ENCODE measurements at regions not wholly inside any gene's neighbourhood (a gene's known extent, or its start where the extent isn't known, plus 50 kb on each side); places are given as distances from the start of the nearest gene placed in this dataset.

DNA sequence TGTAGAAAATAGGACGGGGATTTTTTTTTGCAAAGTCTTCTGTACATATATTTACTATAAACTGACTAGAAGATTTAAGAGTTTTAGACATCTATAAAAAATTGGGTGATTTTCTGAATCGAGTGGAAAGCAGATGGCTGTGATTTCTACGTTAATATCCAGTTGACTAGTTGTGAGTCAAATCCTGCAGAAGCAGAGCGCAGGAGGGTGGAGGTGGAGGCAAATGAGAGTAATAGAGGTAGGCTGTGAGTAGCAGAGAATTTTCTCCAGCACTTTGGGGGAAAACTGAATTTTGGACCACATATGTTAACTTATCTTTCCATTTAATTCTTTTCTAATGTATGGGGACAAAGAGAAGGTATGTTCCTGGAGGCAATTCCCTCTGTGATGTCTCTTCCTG is 82.1 kb upstream of the SOX3 start:
- no peak for TF ChIP-seq POLR2A (IDR thresholded peaks at IDR 0.05)
- TF ChIP-seq, protein P1, sequence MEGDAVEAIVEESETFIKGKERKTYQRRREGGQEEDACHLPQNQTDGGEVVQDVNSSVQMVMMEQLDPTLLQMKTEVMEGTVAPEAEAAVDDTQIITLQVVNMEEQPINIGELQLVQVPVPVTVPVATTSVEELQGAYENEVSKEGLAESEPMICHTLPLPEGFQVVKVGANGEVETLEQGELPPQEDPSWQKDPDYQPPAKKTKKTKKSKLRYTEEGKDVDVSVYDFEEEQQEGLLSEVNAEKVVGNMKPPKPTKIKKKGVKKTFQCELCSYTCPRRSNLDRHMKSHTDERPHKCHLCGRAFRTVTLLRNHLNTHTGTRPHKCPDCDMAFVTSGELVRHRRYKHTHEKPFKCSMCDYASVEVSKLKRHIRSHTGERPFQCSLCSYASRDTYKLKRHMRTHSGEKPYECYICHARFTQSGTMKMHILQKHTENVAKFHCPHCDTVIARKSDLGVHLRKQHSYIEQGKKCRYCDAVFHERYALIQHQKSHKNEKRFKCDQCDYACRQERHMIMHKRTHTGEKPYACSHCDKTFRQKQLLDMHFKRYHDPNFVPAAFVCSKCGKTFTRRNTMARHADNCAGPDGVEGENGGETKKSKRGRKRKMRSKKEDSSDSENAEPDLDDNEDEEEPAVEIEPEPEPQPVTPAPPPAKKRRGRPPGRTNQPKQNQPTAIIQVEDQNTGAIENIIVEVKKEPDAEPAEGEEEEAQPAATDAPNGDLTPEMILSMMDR (IDR thresholded peaks at IDR 0.05): no peak
- TF ChIP-seq EP300 (IDR thresholded peaks at IDR 0.05): no peak
- H3K9me3 ChIP-seq: no peaks in the 10 kb centered on the region
- H3K27ac ChIP-seq: no peak overlapping the region
- no peaks in the 10 kb centered on the region for H3K4me1 ChIP-seq (ENCODE audit: insufficient read depth)
- no peaks in the 10 kb centered on the region for H3K27me3 ChIP-seq
- WGBS, 3 donors: 64 to 68% (median 67%) methylated on average over 4 of the region's 4 CpGs
- no peaks in the 10 kb centered on the region for H3K36me3 ChIP-seq
- DNase-seq: no peak
- no peak overlapping the region for H3K4me3 ChIP-seq
- intact Hi-C loops (cut with DNase I): no loop called here

DNA sequence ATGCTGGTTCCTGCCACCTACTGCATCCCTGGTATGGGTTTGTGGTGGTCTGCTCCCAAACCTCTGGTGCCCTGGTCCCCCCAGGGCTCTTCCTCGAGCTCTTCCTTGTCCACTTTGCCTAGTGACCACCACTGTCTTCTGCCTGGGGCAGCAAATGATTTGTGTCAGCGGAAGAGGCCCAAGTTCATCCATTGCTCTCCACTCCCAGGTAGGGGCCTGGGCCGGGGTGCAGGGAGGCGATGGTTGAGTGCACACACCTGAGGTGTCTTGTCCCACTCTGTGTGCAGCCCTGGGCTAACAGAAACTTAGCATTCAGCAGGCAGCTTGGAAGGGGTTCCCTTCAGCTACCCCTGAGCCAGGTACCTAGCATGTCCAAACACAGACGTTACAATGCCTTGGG is 75.6 kb upstream of the SOX3 start:
- Histone ChIP-seq H3K27ac (no peak overlapping the region), H3K4me3 (no peak overlapping the region), H3K27me3 (no peaks in the 10 kb centered on the region), H3K9me3 (no peaks in the 10 kb centered on the region), H3K36me3 (no peaks in the 10 kb centered on the region), H3K4me1 (ENCODE audit: insufficient read depth) (no peaks in the 10 kb centered on the region)
- no peak for DNase-seq
- WGBS, 3 donors: 60 to 68% (median 68%) methylated on average over 5 of the region's 5 CpGs
- no peak for TF ChIP-seq POLR2A (IDR thresholded peaks at IDR 0.05)
- TF ChIP-seq EP300 (IDR thresholded peaks at IDR 0.05): no peak
- TF ChIP-seq, protein P1 (IDR thresholded peaks at IDR 0.05): no peak
- intact Hi-C loops (cut with DNase I): no loop called here

DNA sequence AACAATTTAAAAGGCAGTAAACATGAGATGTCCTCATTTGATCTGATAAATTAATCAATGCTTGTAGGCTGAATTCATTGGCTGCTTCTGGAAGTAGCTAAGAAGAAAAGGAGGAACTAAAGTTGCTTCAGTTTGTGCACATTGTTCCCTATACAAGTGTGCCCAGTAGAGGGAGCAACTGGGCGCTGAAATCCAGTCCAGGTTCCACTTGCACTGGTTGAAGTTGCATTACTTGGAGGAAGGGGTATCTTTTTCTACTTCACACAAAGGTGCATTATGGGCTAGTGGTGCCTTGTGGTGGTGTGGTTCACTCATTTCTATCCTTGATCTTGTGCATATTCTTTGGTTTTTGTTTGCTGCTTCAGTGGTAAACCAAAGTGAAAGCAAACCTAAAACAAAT is 67.9 kb upstream of the SOX3 start:
- Histone ChIP-seq H3K4me3 (no peak overlapping the region), H3K27me3 (no peaks in the 10 kb centered on the region), H3K36me3 (no peaks in the 10 kb centered on the region), H3K9me3 (no peaks in the 10 kb centered on the region), H3K27ac (no peak overlapping the region), H3K4me1 (ENCODE audit: insufficient read depth) (no peaks in the 10 kb centered on the region)
- intact Hi-C loops (cut with DNase I): no loop called here
- WGBS, 3 donors: 0 to 3% (median 3%) methylated on average over 1 of the region's 1 CpG
- DNase-seq: no peak
- no peak for TF ChIP-seq POLR2A (IDR thresholded peaks at IDR 0.05)
- TF ChIP-seq EP300 (IDR thresholded peaks at IDR 0.05): no peak
- TF ChIP-seq, protein P1 (IDR thresholded peaks at IDR 0.05): no peak

DNA sequence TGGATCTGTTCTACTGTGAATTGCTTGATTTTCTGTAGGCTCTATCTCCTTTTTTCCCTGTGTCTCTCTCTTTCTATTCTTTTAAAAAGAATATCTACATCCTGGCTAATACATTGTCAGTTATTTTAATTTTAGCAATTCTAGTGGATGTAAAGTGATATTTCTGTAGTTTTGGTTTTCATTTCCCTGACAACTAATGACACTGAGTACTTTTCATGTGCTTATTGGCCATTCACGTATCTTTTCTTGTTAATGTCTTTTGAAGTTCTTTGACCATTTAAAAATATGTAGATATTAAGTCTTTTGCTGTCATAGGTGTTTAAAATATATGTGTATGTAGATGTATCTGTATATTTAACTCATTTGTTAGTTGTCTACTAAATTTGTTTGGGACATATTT is 59.0 kb upstream of the SOX3 start:
- TF ChIP-seq POLR2A (IDR thresholded peaks at IDR 0.05) (no peak), EP300 (IDR thresholded peaks at IDR 0.05) (no peak)
- TF ChIP-seq, protein P1 (IDR thresholded peaks at IDR 0.05): no peak
- 32 to 55% (median 47%) methylated on average over 1 of the region's 1 CpG for WGBS, 3 donors
- H3K27ac ChIP-seq: no peak overlapping the region
- no peaks in the 10 kb centered on the region for H3K4me1 ChIP-seq (ENCODE audit: insufficient read depth)
- intact Hi-C loops (cut with DNase I): no loop called here
- DNase-seq: no peak
- H3K4me3 ChIP-seq: no peak overlapping the region
- H3K36me3 ChIP-seq: no peaks in the 10 kb centered on the region
- H3K9me3 ChIP-seq: no peaks in the 10 kb centered on the region
- no peaks in the 10 kb centered on the region for H3K27me3 ChIP-seq
